GM18951 (cell line): ENCODE measurements at regions not wholly inside any gene's neighbourhood (a gene's known extent, or its start where the extent isn't known, plus 50 kb on each side); places are given as distances from the start of the nearest gene placed in this dataset.

ENCODE experiments used
- POLR2A ChIP-seq: IDR thresholded peaks from 4 replicates; pipeline ENCODE4 v1.6.1; 2011; ENCODE audit warnings: mild to moderate bottlenecking; ENCODE audit not compliant: insufficient read length, insufficient read depth; ENCODE audit errors: extremely low read depth
- in situ Hi-C: fragments of 300-500 bp; cut with MboI; formaldehyde crosslinking; loops from one replicate; pipeline ENCODE4 v1.12.0; 2022; ENCODE audit warnings: low sequenced_read_pairs, mixed read lengths, inconsistent platforms; ENCODE audit not compliant: unreplicated experiment

- TF ChIP-seq POLR2A: no peak
- in situ Hi-C loops: no loop called here
Observed at GRCh38 chr6:139427199-139427598, 52.8 kb upstream of the CITED2 start.

GRCh38 chr6:139426795-139427194 is 52.3 kb upstream of the CITED2 start:
- TF ChIP-seq POLR2A: no peak
- in situ Hi-C loops: no loop called here

GRCh38 chr6:139425780-139426179 is 51.3 kb upstream of the CITED2 start:
- no peak for TF ChIP-seq POLR2A
- in situ Hi-C loops: no loop called here

- TF ChIP-seq POLR2A: no peak
- in situ Hi-C loops: no loop called here
Observed at GRCh38 chr6:139423971-139424667, 49.7 kb upstream of the CITED2 start.
